SK-N-SH (cell line): ENCODE measurements at regions not wholly inside any gene's neighbourhood (a gene's known extent, or its start where the extent isn't known, plus 50 kb on each side); places are given as distances from the start of the nearest gene placed in this dataset.

ENCODE experiments used
- CTCF ChIA-PET: fragments of 300-600, 350-600 bp; formaldehyde crosslinking; extraction: SDS; loops from one replicate; lab custom pipeline; 2021; lab: Yijun Ruan, JAX
- POLR2A ChIA-PET: fragments of 350-600 bp; sonication (Branson Sonifier 250); formaldehyde crosslinking; extraction: SDS; loops from one replicate; lab custom pipeline; 2020; ENCODE audit warnings: antibody characterized with exemption, inconsistent platforms; lab: Yijun Ruan, JAX
- DNase-seq: peaks from one replicate; pipeline ENCODE4 v3.0.0; 2012
- H2AFZ ChIP-seq: fragments of 200-600 bp; sonication (generic); 2 replicates; pipeline ENCODE4 v1.8.1; 2016; ENCODE audit warnings: antibody characterized with exemption, mild to moderate bottlenecking, low read depth
- H3F3A ChIP-seq: fragments of 200-600 bp; sonication (generic); replicated peaks from 2 replicates; pipeline ENCODE3; 2016; ENCODE audit warnings: antibody characterized with exemption, mild to moderate bottlenecking; ENCODE audit not compliant: insufficient read depth
- H3K27ac ChIP-seq, 2 experiments: fragments of 200-500 bp in 1 of 2; fragments of 200-600 bp in 1 of 2; sonication (Bioruptor generic) in 1 of 2; sonication (generic), shearing (Covaris generic) in 1 of 2; 2 replicates each; pipeline versions ENCODE4 v1.5.1 to v1.6.1; 2014 to 2016; ENCODE audit warnings: low read depth in 2 of 2, inconsistent platforms in 1 of 2, low read length in 1 of 2, mild to moderate bottlenecking in 1 of 2, mixed read lengths in 1 of 2
- H3K27me3 ChIP-seq: fragments of 200-600 bp; sonication (generic), shearing (Covaris generic); 2 replicates; pipeline ENCODE4 v1.6.1; 2016; ENCODE audit warnings: mixed run types; ENCODE audit not compliant: insufficient read depth
- H3K36me3 ChIP-seq, 2 experiments: fragments of 200-500 bp in 1 of 2; fragments of 200-600 bp in 1 of 2; sonication (Bioruptor generic) in 1 of 2; sonication (generic) in 1 of 2; replicated peaks in 1 of 2; 2 replicates each; pipeline versions ENCODE3 to v1.5.1; 2014 to 2016; ENCODE audit warnings: low read length in 1 of 2, mild to moderate bottlenecking in 1 of 2; ENCODE audit not compliant: insufficient read depth in 2 of 2, control insufficient read depth in 1 of 2
- H3K4me1 ChIP-seq, 2 experiments: fragments of 200-500 bp in 1 of 2; fragments of 200-600 bp in 1 of 2; sonication (Bioruptor generic) in 1 of 2; sonication (generic), shearing (Covaris generic) in 1 of 2; 2 replicates each; pipeline versions ENCODE4 v1.5.1 to v1.6.1; 2014 to 2016; ENCODE audit warnings: low read depth in 1 of 2, low read length in 1 of 2, mixed run types in 1 of 2; ENCODE audit not compliant: insufficient read depth in 2 of 2, control insufficient read depth in 1 of 2
- H3K4me2 ChIP-seq: fragments of 200-600 bp; sonication (generic), shearing (Covaris generic); 2 replicates; pipeline ENCODE4 v1.6.1; 2017; ENCODE audit warnings: mixed run types
- H3K4me3 ChIP-seq, 2 experiments: fragments of 200-500 bp in 1 of 2; fragments of 200-600 bp in 1 of 2; sonication (Bioruptor generic) in 1 of 2; sonication (generic), shearing (Covaris generic) in 1 of 2; 2 replicates each; pipeline versions ENCODE4 v1.5.1 to v1.8.1; 2014 to 2016; ENCODE audit warnings: low read depth in 2 of 2, inconsistent platforms in 1 of 2, low read length in 1 of 2, mild to moderate bottlenecking in 1 of 2, mixed read lengths in 1 of 2, moderate library complexity in 1 of 2
- H3K79me2 ChIP-seq: fragments of 200-600 bp; sonication (generic); 2 replicates; pipeline ENCODE4 v1.8.1; 2017; ENCODE audit warnings: mild to moderate bottlenecking; ENCODE audit not compliant: insufficient read depth
- H3K9ac ChIP-seq: fragments of 200-600 bp; sonication (generic); 2 replicates; pipeline ENCODE4 v1.6.1; 2017; ENCODE audit warnings: mixed run types
- H3K9me2 ChIP-seq: fragments of 200-600 bp; sonication (generic); 2 replicates; pipeline ENCODE4 v1.6.1; 2017; ENCODE audit warnings: mixed run types
- H3K9me3 ChIP-seq: fragments of 200-600 bp; sonication (generic); 2 replicates; pipeline ENCODE4 v1.6.1; 2017; ENCODE audit warnings: mixed run types, mild to moderate bottlenecking, moderate library complexity
- H4K20me1 ChIP-seq: fragments of 200-600 bp; sonication (generic); 2 replicates; pipeline ENCODE4 v1.6.1; 2017; ENCODE audit warnings: mild to moderate bottlenecking, mixed run types; ENCODE audit not compliant: insufficient read depth
- CHD2 ChIP-seq: fragments of 150-350 bp; IDR thresholded peaks from 2 replicates; pipeline ENCODE4 v1.6.1; 2018; ENCODE audit warnings: low read length; ENCODE audit not compliant: partially characterized antibody
- ELF1 ChIP-seq: IDR thresholded peaks from 2 replicates; pipeline ENCODE4 v1.4.0; 2012
- FOXJ3 ChIP-seq: sonication (generic); formaldehyde crosslinking; IDR thresholded peaks from 2 replicates; pipeline ENCODE4 v1.5.1; 2020; ENCODE audit warnings: mild to moderate bottlenecking, missing genetic modification reagents
- GABPA ChIP-seq: IDR thresholded peaks from 2 replicates; pipeline ENCODE4 v1.4.0; 2012; ENCODE audit warnings: low read depth, mild to moderate bottlenecking
- GATA2 ChIP-seq: sonication (generic); formaldehyde crosslinking; IDR thresholded peaks from 2 replicates; pipeline ENCODE4 v1.5.0; 2020; ENCODE audit warnings: mild to moderate bottlenecking, missing genetic modification reagents
- MXI1 ChIP-seq: IDR thresholded peaks from 2 replicates; pipeline ENCODE4 v1.6.1; 2012; ENCODE audit warnings: mild to moderate bottlenecking, low read depth, low read length, improper control_type of control experiment
- POLR2AphosphoS5 ChIP-seq: IDR thresholded peaks from 2 replicates; pipeline ENCODE4 v1.6.1; 2012; ENCODE audit warnings: low read depth, low read length
- RAD21 ChIP-seq: IDR thresholded peaks from 2 replicates; pipeline ENCODE4 v1.6.1; 2012; ENCODE audit warnings: mild to moderate bottlenecking, low read length
- RCOR1 ChIP-seq: fragments of 150-350 bp; IDR thresholded peaks from 2 replicates; pipeline ENCODE4 v1.6.1; 2017; ENCODE audit warnings: antibody characterized with exemption, low read length
- RFX5 ChIP-seq: IDR thresholded peaks from 2 replicates; pipeline ENCODE4 v1.6.1; 2012; ENCODE audit warnings: mild to moderate bottlenecking, improper control_type of control experiment, low read length
- SMC3 ChIP-seq: IDR thresholded peaks from 2 replicates; pipeline ENCODE4 v1.6.1; 2012; ENCODE audit warnings: low read depth, low read length, improper control_type of control experiment
- TAF1 ChIP-seq: IDR thresholded peaks from 2 replicates; pipeline ENCODE4 v1.6.1; 2012; ENCODE audit warnings: low read depth, mild to moderate bottlenecking, low read length, moderate library complexity, borderline replicate concordance
- TEAD4 ChIP-seq: IDR thresholded peaks from 2 replicates; pipeline ENCODE4 v1.4.0; 2012; ENCODE audit warnings: mild to moderate bottlenecking, borderline replicate concordance; ENCODE audit not compliant: insufficient read depth
- USF2 ChIP-seq: fragments of 150-350 bp; IDR thresholded peaks from 2 replicates; pipeline ENCODE4 v1.6.1; 2017; ENCODE audit warnings: antibody characterized with exemption, low read length, low read depth, borderline replicate concordance
- YY1 ChIP-seq: IDR thresholded peaks from 2 replicates; pipeline ENCODE4 v1.4.0; 2012; ENCODE audit warnings: low read depth, mild to moderate bottlenecking
- WGBS: methylation state at CpG from one replicate; pipeline ENCODE4 v1.1.6; 2017; ENCODE audit warnings: low lambda C conversion rate; 5-methylcytosine and 5-hydroxymethylcytosine counted together

GRCh38 chr9:29796291-29796952 is 2223.1 kb upstream of the C9orf72 start:
- CTCF ChIA-PET: no interaction called here
- POLR2A ChIA-PET: no interaction called here
- no peaks in the 10 kb centered on the region for H3K36me3 ChIP-seq
- H3K27me3 ChIP-seq: no peaks in the 10 kb centered on the region
- H2AFZ ChIP-seq: no peak overlapping the region
- no peaks in the 10 kb centered on the region for H3K79me2 ChIP-seq
- 77% methylated on average over 2 of the region's 2 CpGs for WGBS
- DNase-seq: no peak
- no peak for TF ChIP-seq TAF1
- H3K9ac ChIP-seq: no peak overlapping the region
- no peak overlapping the region for H3K27ac ChIP-seq
- H3K9me2 ChIP-seq: no peaks in the 10 kb centered on the region
- H4K20me1 ChIP-seq: no peaks in the 10 kb centered on the region
- no peaks in the 10 kb centered on the region for H3K9me3 ChIP-seq
- H3K4me2 ChIP-seq: no peak overlapping the region
- no peaks in the 10 kb centered on the region for H3K4me1 ChIP-seq
- H3K4me3 ChIP-seq: no peak overlapping the region
- no peaks in the 10 kb centered on the region for H3F3A ChIP-seq

GRCh38 chr9:29798599-29798998 is 2225.3 kb upstream of the C9orf72 start:
- CTCF ChIA-PET: no interaction called here
- Histone ChIP-seq H3K4me2 (no peak overlapping the region), H3K4me3 (no peak overlapping the region), H3K9ac (no peak overlapping the region), H3K4me1 (no peaks in the 10 kb centered on the region), H2AFZ (no peak overlapping the region), H3K27me3 (no peaks in the 10 kb centered on the region), H3K36me3 (no peaks in the 10 kb centered on the region), H4K20me1 (no peaks in the 10 kb centered on the region), H3K27ac (no peak overlapping the region), H3F3A (no peaks in the 10 kb centered on the region), H3K9me3 (no peaks in the 10 kb centered on the region)
- 86% methylated on average over 1 of the region's 1 CpG for WGBS
- POLR2A ChIA-PET: no interaction called here
- DNase-seq: no peak
- no peak for TF ChIP-seq TEAD4
- no peak for TF ChIP-seq MXI1
- no peak for TF ChIP-seq USF2
- TF ChIP-seq ELF1: no peak
- TF ChIP-seq RFX5: no peak
- no peak for TF ChIP-seq POLR2AphosphoS5
- no peak for TF ChIP-seq RAD21
- no peak for TF ChIP-seq RCOR1
- TF ChIP-seq CHD2: no peak
- no peak for TF ChIP-seq YY1
- TF ChIP-seq FOXJ3 (CRISPR knock-in tag): no peak
- TF ChIP-seq SMC3: no peak
- no peak for TF ChIP-seq GABPA
- no peak for TF ChIP-seq GATA2
- TF ChIP-seq, all 33 proteins: peak for 0
- H3K9me2 ChIP-seq: no peaks in the 10 kb centered on the region
- H3K79me2 ChIP-seq: no peaks in the 10 kb centered on the region
